IMR-90 (cell line): ENCODE measurements at regions not wholly inside any gene's neighbourhood (a gene's known extent, or its start where the extent isn't known, plus 50 kb on each side); places are given as distances from the start of the nearest gene placed in this dataset.

Experiments
- ATAC-seq: fragments of 200-7000 bp; cut with Tn5 transposase; 2 replicates; pipeline ENCODE4 v1.9.1; 2020; ENCODE audit warnings: low read depth, mild to moderate bottlenecking, moderate library complexity
- BruUV-seq: library from RNA; stranded (reverse); fragments of 400-500 nt; replicated peaks from 2 replicates; lab custom pipeline; 2021; lab: Mats Ljungman, UMichigan
- CTCF ChIA-PET: fragments of 300-600 bp; formaldehyde crosslinking; extraction: SDS; loops from one replicate; lab custom pipeline; 2021; ENCODE audit warnings: antibody characterized with exemption; lab: Yijun Ruan, JAX
- POLR2A ChIA-PET: fragments of 300-600 bp; sonication (Branson Sonifier 250); formaldehyde crosslinking; loops from one replicate; lab custom pipeline; 2022; ENCODE audit warnings: antibody characterized with exemption; ENCODE audit not compliant: unreplicated experiment; lab: Charles Lee
- DNase-seq: peaks from one replicate; pipeline ENCODE4 v3.0.0; 2013
- H2AFZ ChIP-seq: replicated peaks from 2 replicates; pipeline ENCODE3; 2013; ENCODE audit warnings: low read length, mild to moderate bottlenecking; ENCODE audit not compliant: poor library complexity
- H2AK5ac ChIP-seq: 2 replicates; pipeline ENCODE4 v1.6.1; 2013; ENCODE audit warnings: low read depth, low read length, inconsistent platforms
- H2AK9ac ChIP-seq: replicated peaks from 2 replicates; pipeline ENCODE3; 2013; ENCODE audit warnings: mild to moderate bottlenecking, low read depth, low read length, moderate library complexity; ENCODE audit not compliant: poor library complexity
- H2BK120ac ChIP-seq: 2 replicates; pipeline ENCODE4 v1.6.1; 2013; ENCODE audit warnings: low read depth, low read length, inconsistent platforms
- H2BK15ac ChIP-seq: 3 replicates; pipeline ENCODE4 v1.6.1; 2013; ENCODE audit warnings: low read depth, low read length, inconsistent platforms
- H2BK20ac ChIP-seq: 2 replicates; pipeline ENCODE4 v1.6.1; 2013; ENCODE audit warnings: low read depth, mild to moderate bottlenecking, inconsistent platforms, low read length, moderate library complexity
- H2BK5ac ChIP-seq: 2 replicates; pipeline ENCODE4 v1.6.1; 2013; ENCODE audit warnings: mild to moderate bottlenecking, low read depth, low read length, inconsistent platforms; ENCODE audit not compliant: poor library complexity, severe bottlenecking
- H3K14ac ChIP-seq: replicated peaks from 2 replicates; pipeline ENCODE4 v1.6.1; 2013; ENCODE audit warnings: low read depth, low read length, inconsistent platforms
- H3K18ac ChIP-seq: 2 replicates; pipeline ENCODE4 v1.6.1; 2013; ENCODE audit warnings: low read depth, low read length, control low read depth
- H3K23ac ChIP-seq: 2 replicates; pipeline ENCODE4 v1.6.1; 2013; ENCODE audit warnings: low read depth, low read length, inconsistent platforms
- H3K27ac ChIP-seq: 2 replicates; pipeline ENCODE4 v1.5.1; 2013; ENCODE audit warnings: mild to moderate bottlenecking, control low read depth, low read length; ENCODE audit not compliant: insufficient read depth
- H3K27me3 ChIP-seq: 2 replicates; pipeline ENCODE4 v1.6.1; 2013; ENCODE audit warnings: low read length; ENCODE audit not compliant: control insufficient read depth, insufficient read depth
- H3K36me3 ChIP-seq: 2 replicates; pipeline ENCODE4 v1.6.1; 2013; ENCODE audit warnings: low read length, mixed read lengths; ENCODE audit not compliant: control insufficient read depth, insufficient read depth
- H3K4ac ChIP-seq: 2 replicates; pipeline ENCODE4 v1.6.1; 2013; ENCODE audit warnings: low read depth, low read length, inconsistent platforms
- H3K4me1 ChIP-seq: 2 replicates; pipeline ENCODE4 v1.6.1; 2013; ENCODE audit warnings: low read length, mixed read lengths; ENCODE audit not compliant: control insufficient read depth, insufficient read depth
- H3K4me2 ChIP-seq: 2 replicates; pipeline ENCODE4 v1.6.1; 2013; ENCODE audit warnings: low read depth, mild to moderate bottlenecking, control low read depth, low read length, moderate library complexity
- H3K4me3 ChIP-seq: 2 replicates; pipeline ENCODE4 v1.5.1; 2013; ENCODE audit warnings: low read depth, mild to moderate bottlenecking, control low read depth, low read length, moderate library complexity; ENCODE audit not compliant: insufficient read depth
- H3K56ac ChIP-seq: 2 replicates; pipeline ENCODE4 v1.6.1; 2013; ENCODE audit warnings: low read length, inconsistent platforms; ENCODE audit not compliant: insufficient read depth; ENCODE audit errors: extremely low read depth
- H3K79me1 ChIP-seq, 2 experiments: 2 replicates each; pipeline ENCODE4 v1.6.1; 2013; ENCODE audit warnings: low read length in 2 of 2, inconsistent platforms in 1 of 2, low read depth in 1 of 2
- H3K9ac ChIP-seq: 2 replicates; pipeline ENCODE4 v1.6.1; 2013; ENCODE audit warnings: low read depth, low read length, control low read depth
- H3K9me1 ChIP-seq: 2 replicates; pipeline ENCODE4 v1.6.1; 2013; ENCODE audit warnings: low read length, inconsistent platforms; ENCODE audit not compliant: insufficient read depth
- H3K9me3 ChIP-seq: 2 replicates; pipeline ENCODE4 v1.6.1; 2013; ENCODE audit warnings: low read length; ENCODE audit not compliant: control insufficient read depth, insufficient read depth
- H4K20me1 ChIP-seq: 2 replicates; pipeline ENCODE4 v1.6.1; 2013; ENCODE audit warnings: low read length, inconsistent platforms; ENCODE audit not compliant: insufficient read depth
- H4K5ac ChIP-seq: 2 replicates; pipeline ENCODE4 v1.6.1; 2013; ENCODE audit warnings: mild to moderate bottlenecking, low read depth, low read length, control low read depth
- H4K8ac ChIP-seq, 2 experiments: 2 replicates each; pipeline ENCODE4 v1.6.1; 2013; ENCODE audit warnings: low read depth in 2 of 2, low read length in 2 of 2, control low read depth in 1 of 2, inconsistent platforms in 1 of 2
- H4K91ac ChIP-seq: 2 replicates; pipeline ENCODE4 v1.6.1; 2013; ENCODE audit warnings: low read depth, low read length, inconsistent platforms; ENCODE audit not compliant: insufficient read depth
- BHLHE40 ChIP-seq: fragments of 150-350 bp; IDR thresholded peaks from 2 replicates; pipeline ENCODE4 v1.6.1; 2016; ENCODE audit warnings: mild to moderate bottlenecking, low read depth, low read length
- CEBPB ChIP-seq: IDR thresholded peaks from 2 replicates; pipeline ENCODE4 v1.6.1; 2012; ENCODE audit warnings: low read depth, low read length, improper control_type of control experiment
- CHD1 ChIP-seq: IDR thresholded peaks from 2 replicates; pipeline ENCODE4 v1.6.1; 2012; ENCODE audit warnings: low read depth, low read length, improper control_type of control experiment
- CTCF ChIP-seq: conservative IDR thresholded peaks from 2 replicates; pipeline ENCODE4 v1.5.1; 2012; ENCODE audit warnings: mild to moderate bottlenecking, low read depth, low read length, improper control_type of control experiment
- ELK1 ChIP-seq: fragments of 150-350 bp; IDR thresholded peaks from 2 replicates; pipeline ENCODE4 v1.6.1; 2016; ENCODE audit warnings: low read depth, mild to moderate bottlenecking, low read length, moderate library complexity, borderline replicate concordance
- FOS ChIP-seq: fragments of 150-350 bp; IDR thresholded peaks from 2 replicates; pipeline ENCODE4 v1.6.1; 2016; ENCODE audit warnings: low read depth, low read length
- MAFK ChIP-seq: IDR thresholded peaks from 2 replicates; pipeline ENCODE4 v1.6.1; 2012; ENCODE audit warnings: low read depth, low read length, improper control_type of control experiment
- MAZ ChIP-seq: IDR thresholded peaks from 2 replicates; pipeline ENCODE4 v1.6.1; 2012; ENCODE audit warnings: low read depth, mild to moderate bottlenecking, low read length, improper control_type of control experiment, moderate library complexity, borderline replicate concordance
- MXI1 ChIP-seq: IDR thresholded peaks from 2 replicates; pipeline ENCODE4 v1.6.1; 2012; ENCODE audit warnings: low read depth, mild to moderate bottlenecking, low read length, moderate library complexity, borderline replicate concordance
- NFE2L2 ChIP-seq: fragments of 150-350 bp; IDR thresholded peaks from 2 replicates; pipeline ENCODE4 v1.6.1; 2016; ENCODE audit warnings: low read depth, mild to moderate bottlenecking, low read length
- POLR2A ChIP-seq: IDR thresholded peaks from 2 replicates; pipeline ENCODE4 v1.6.1; 2012; ENCODE audit warnings: mild to moderate bottlenecking, low read depth, low read length
- RAD21 ChIP-seq: IDR thresholded peaks from 2 replicates; pipeline ENCODE4 v1.6.1; 2012; ENCODE audit warnings: low read length, improper control_type of control experiment
- RCOR1 ChIP-seq: IDR thresholded peaks from 2 replicates; pipeline ENCODE4 v1.6.1; 2012; ENCODE audit warnings: mild to moderate bottlenecking, low read length, improper control_type of control experiment; ENCODE audit not compliant: insufficient replicate concordance
- RFX5 ChIP-seq: IDR thresholded peaks from 2 replicates; pipeline ENCODE4 v1.8.0; 2012; ENCODE audit warnings: low read depth, mild to moderate bottlenecking, low read length, moderate library complexity
- SMC3 ChIP-seq: fragments of 150-350 bp; IDR thresholded peaks from 2 replicates; pipeline ENCODE4 v1.6.1; 2016; ENCODE audit warnings: low read depth, mild to moderate bottlenecking, antibody characterized with exemption, low read length, moderate library complexity
- USF2 ChIP-seq: fragments of 150-350 bp; IDR thresholded peaks from 2 replicates; pipeline ENCODE4 v1.6.1; 2017; ENCODE audit warnings: mild to moderate bottlenecking, antibody characterized with exemption, low read length, low read depth
- WGBS, 2 experiments: methylation state at CpG; one replicate each; pipeline versions ENCODE4 v1.1.5 to v1.1.7; 2013; ENCODE audit warnings: missing lambda C conversion rate in 2 of 2; ENCODE audit not compliant: insufficient read length in 1 of 2; ENCODE audit errors: extremely low coverage in 2 of 2; 5-methylcytosine and 5-hydroxymethylcytosine counted together
- dilution Hi-C: fragments of 300-500 bp; cut with HindIII; formaldehyde crosslinking; loops from one replicate; pipeline ENCODE4 v1.14.3; 2018; ENCODE audit warnings: low sequenced_read_pairs; ENCODE audit not compliant: unreplicated experiment
- in situ Hi-C: fragments of 300-500 bp; cut with MboI; formaldehyde crosslinking; loops from 3 replicates; pipeline ENCODE4 v1.14.3; 2019; ENCODE audit warnings: low sequenced_read_pairs, inconsistent platforms, mixed read lengths
- intact Hi-C: fragments of 100-400 bp; cut with micrococcal nuclease; formaldehyde crosslinking; loops from 2 replicates; pipeline ENCODE4 v1.10.0; 2022

GRCh38 chr12:73361864-73362230, 1089.7 kb downstream of the TRHDE start:
- no TSS peak for BruUV-seq
- WGBS, 2 experiments: 60% methylated on average over 1 of the region's 4 CpGs; no CpG with 5 or more reads in 1 of the 2 experiments

More at GRCh38 chr12:73361864-73362230, 1089.7 kb downstream of the TRHDE start:
- no peak overlapping the region for H3K56ac ChIP-seq
- TF ChIP-seq MXI1 (no peak), RCOR1 (no peak), BHLHE40 (no peak), ELK1 (no peak), USF2 (no peak), MAFK (no peak), POLR2A (no peak), MAZ (no peak), FOS (no peak), SMC3 (no peak), CEBPB (no peak), NFE2L2 (no peak), CHD1 (no peak), CTCF (no peak), RAD21 (no peak), RFX5 (no peak)
- intact Hi-C loops (no loop called here), in situ Hi-C loops (no loop called here), dilution Hi-C loops (no loop called here)
- H2AFZ ChIP-seq: no peak overlapping the region
- H2AK5ac ChIP-seq: no peak overlapping the region
- no peak overlapping the region for H4K91ac ChIP-seq
- no peak overlapping the region for H2AK9ac ChIP-seq
- H2BK5ac ChIP-seq: no peak overlapping the region
- CTCF ChIA-PET: no interaction called here
- H3K4me3 ChIP-seq: no peak overlapping the region
- H4K5ac ChIP-seq: no peak overlapping the region
- H3K9me1 ChIP-seq: no peaks in the 10 kb centered on the region
- DNase-seq (no peak), ATAC-seq (no peak)
- H2BK20ac ChIP-seq: no peak overlapping the region
- no peaks in the 10 kb centered on the region for H3K79me1 ChIP-seq
- H3K9me3 ChIP-seq: peaks cover 5% of the 10 kb centered on the region; the same call in 1 of the 2 replicates
- no peak overlapping the region for H3K18ac ChIP-seq
- H3K14ac ChIP-seq: no peak overlapping the region
- no peak overlapping the region for H3K27ac ChIP-seq
- POLR2A ChIA-PET: no interaction called here
- H3K4me2 ChIP-seq: no peak overlapping the region
- H2BK15ac ChIP-seq: no peak overlapping the region
- no peak overlapping the region for H3K23ac ChIP-seq
- H4K20me1 ChIP-seq: no peaks in the 10 kb centered on the region
- H3K36me3 ChIP-seq: no peaks in the 10 kb centered on the region
- no peak overlapping the region for H3K9ac ChIP-seq
- H2BK120ac ChIP-seq: no peak overlapping the region
- no peak overlapping the region for H4K8ac ChIP-seq
- H3K27me3 ChIP-seq: no peaks in the 10 kb centered on the region
- H3K4me1 ChIP-seq: no peaks in the 10 kb centered on the region
- H3K4ac ChIP-seq: no peak overlapping the region
